H1 (cell line): ENCODE measurements at regions not wholly inside any gene's neighbourhood (a gene's known extent, or its start where the extent isn't known, plus 50 kb on each side); places are given as distances from the start of the nearest gene placed in this dataset.

Experiments used
- CREB1 ChIP-seq: IDR thresholded peaks from 2 replicates; pipeline ENCODE4 v1.6.1; 2012; ENCODE audit warnings: inconsistent platforms
- GABPA ChIP-seq: IDR thresholded peaks from 2 replicates; pipeline ENCODE4 v1.6.1; 2011; ENCODE audit warnings: mild to moderate bottlenecking, low read length, moderate library complexity, borderline replicate concordance; ENCODE audit not compliant: insufficient read depth
- JUND ChIP-seq: IDR thresholded peaks from 2 replicates; pipeline ENCODE4 v1.6.1; 2011; ENCODE audit warnings: mild to moderate bottlenecking, improper control_type of control experiment, low read length
- POU5F1 ChIP-seq: IDR thresholded peaks from 2 replicates; pipeline ENCODE4 v1.6.1; 2011; ENCODE audit warnings: low read depth, mild to moderate bottlenecking, low read length, moderate library complexity
- RXRA ChIP-seq: IDR thresholded peaks from 2 replicates; pipeline ENCODE4 v1.6.1; 2011; ENCODE audit warnings: low read depth, mild to moderate bottlenecking, low read length, moderate library complexity; ENCODE audit not compliant: insufficient read depth
- SIX5 ChIP-seq: IDR thresholded peaks from 2 replicates; pipeline ENCODE4 v1.6.1; 2011; ENCODE audit warnings: mild to moderate bottlenecking, low read depth, low read length

GRCh38 chr2:138831691-138832090 is 51.5 kb upstream of the NXPH2 start (continued):
- no peak for TF ChIP-seq CREB1
- TF ChIP-seq RXRA: no peak
- no peak for TF ChIP-seq JUND
- TF ChIP-seq POU5F1: no peak
- no peak for TF ChIP-seq GABPA
- no peak for TF ChIP-seq SIX5
